Fibroblast of lung (primary cell): ENCODE measurements at regions not wholly inside any gene's neighbourhood (a gene's known extent, or its start where the extent isn't known, plus 50 kb on each side); places are given as distances from the start of the nearest gene placed in this dataset.

Source experiments
- EZH2 ChIP-seq: IDR thresholded peaks from 2 replicates; pipeline ENCODE4 v1.5.1; 2012; ENCODE audit warnings: low read length, control low read depth, mild to moderate bottlenecking; ENCODE audit errors: missing control alignments
- TF ChIP-seq, protein P1 (sequence below), 2 donors: IDR thresholded peaks in 1 of 2; conservative IDR thresholded peaks in 1 of 2; 1 replicate in 1 of 2; 2 replicates in 1 of 2; pipeline ENCODE4 v1.5.1; 2011 to 2012; ENCODE audit warnings: low read length in 2 of 2, control low read depth in 1 of 2, inconsistent platforms in 1 of 2, low read depth in 1 of 2, mild to moderate bottlenecking in 1 of 2

DNA sequence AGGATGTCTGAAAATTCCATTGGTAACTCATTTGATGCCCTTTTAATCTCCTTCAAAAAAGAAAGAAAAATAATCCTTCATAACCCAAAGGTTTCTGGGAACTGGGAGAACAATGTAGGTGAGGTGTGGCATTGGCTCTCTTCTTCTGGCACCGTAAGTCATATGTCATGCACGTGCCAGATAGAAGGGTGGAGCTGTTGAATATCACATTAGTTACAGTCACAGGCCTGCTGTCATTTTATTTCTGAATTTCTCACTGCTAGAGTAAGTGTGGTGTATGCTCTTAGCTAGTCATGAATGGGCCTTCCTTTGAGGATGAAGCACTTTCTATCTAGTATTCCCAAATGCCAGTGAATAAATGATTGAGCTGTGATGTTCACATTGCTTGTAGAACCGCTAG is 201.8 kb upstream of the SGCD start:
- TF ChIP-seq, protein P1, sequence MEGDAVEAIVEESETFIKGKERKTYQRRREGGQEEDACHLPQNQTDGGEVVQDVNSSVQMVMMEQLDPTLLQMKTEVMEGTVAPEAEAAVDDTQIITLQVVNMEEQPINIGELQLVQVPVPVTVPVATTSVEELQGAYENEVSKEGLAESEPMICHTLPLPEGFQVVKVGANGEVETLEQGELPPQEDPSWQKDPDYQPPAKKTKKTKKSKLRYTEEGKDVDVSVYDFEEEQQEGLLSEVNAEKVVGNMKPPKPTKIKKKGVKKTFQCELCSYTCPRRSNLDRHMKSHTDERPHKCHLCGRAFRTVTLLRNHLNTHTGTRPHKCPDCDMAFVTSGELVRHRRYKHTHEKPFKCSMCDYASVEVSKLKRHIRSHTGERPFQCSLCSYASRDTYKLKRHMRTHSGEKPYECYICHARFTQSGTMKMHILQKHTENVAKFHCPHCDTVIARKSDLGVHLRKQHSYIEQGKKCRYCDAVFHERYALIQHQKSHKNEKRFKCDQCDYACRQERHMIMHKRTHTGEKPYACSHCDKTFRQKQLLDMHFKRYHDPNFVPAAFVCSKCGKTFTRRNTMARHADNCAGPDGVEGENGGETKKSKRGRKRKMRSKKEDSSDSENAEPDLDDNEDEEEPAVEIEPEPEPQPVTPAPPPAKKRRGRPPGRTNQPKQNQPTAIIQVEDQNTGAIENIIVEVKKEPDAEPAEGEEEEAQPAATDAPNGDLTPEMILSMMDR (conservative IDR thresholded peaks at IDR 0.05 in 1 of 2, IDR thresholded peaks at IDR 0.05 in 1 of 2; ENCODE audit: low read depth in 1 of 2, low read length in 2 of 2), result no peak
- no peak for TF ChIP-seq EZH2
